ENCODE measurements at regions not wholly inside any gene's neighbourhood (a gene's known extent, or its start where the extent isn't known, plus 50 kb on each side); places are given as distances from the start of the nearest gene placed in this dataset.

DNA sequence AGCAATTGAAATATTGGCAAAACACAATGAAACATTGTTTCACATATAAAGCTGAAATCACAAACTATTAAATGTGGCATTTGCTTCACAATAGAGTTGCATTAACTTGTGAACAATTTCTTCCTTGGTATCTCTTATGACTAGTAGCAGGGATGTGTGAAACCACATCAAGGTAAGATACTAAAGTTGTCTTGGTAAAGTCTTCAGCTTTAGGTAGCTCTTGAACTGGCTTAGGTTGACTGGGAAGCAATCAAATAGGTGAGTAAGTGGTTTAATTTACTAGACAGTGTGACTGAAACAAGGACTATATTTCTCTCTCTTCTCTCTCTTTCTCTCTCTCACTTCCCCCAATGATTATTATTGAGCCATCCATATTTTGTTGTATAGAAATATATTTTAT lies 141.5 kb upstream of the KCNK2 start:
- no peak for TF ChIP-seq POLR2AphosphoS5 (IDR thresholded peaks at IDR 0.05)
- no peak for TF ChIP-seq CTCF (IDR thresholded peaks at IDR 0.05)
